Stimulated activated CD8-positive, alpha-beta memory T cell treated with anti-CD3 and anti-CD28 coated beads, Interleukin-4, amount 100 ng/mL, for 48 hours (primary cell): ENCODE measurements at regions not wholly inside any gene's neighbourhood (a gene's known extent, or its start where the extent isn't known, plus 50 kb on each side); places are given as distances from the start of the nearest gene placed in this dataset.

ENCODE experiments used
- DNase-seq: peaks from one replicate; pipeline ENCODE4 v3.0.0-alpha.2; 2020

GRCh38 chr10:6305401-6306321 lies 102.9 kb downstream of the PFKFB3 start:
- no peak for DNase-seq

- DNase-seq, result no peak
Observed at GRCh38 chr10:6306917-6307316, 104.2 kb downstream of the PFKFB3 start.

- DNase-seq, result no peak
Observed at GRCh38 chr10:6309816-6310215, 107.1 kb downstream of the PFKFB3 start.

GRCh38 chr10:6310977-6311376 lies 108.2 kb downstream of the PFKFB3 start:
- DNase-seq, result no peak

- no peak for DNase-seq
Observed at GRCh38 chr10:6311700-6312330, 109.1 kb downstream of the PFKFB3 start.

- no peak for DNase-seq
Observed at GRCh38 chr10:6312636-6313035, 109.9 kb downstream of the PFKFB3 start.

- no peak for DNase-seq
Observed at GRCh38 chr10:6313111-6313895, 110.6 kb downstream of the PFKFB3 start.

- no peak for DNase-seq
Observed at GRCh38 chr10:6314620-6315205, 112.0 kb downstream of the PFKFB3 start.

- no peak for DNase-seq
Observed at GRCh38 chr10:6319119-6319518, 116.4 kb downstream of the PFKFB3 start.

- no peak for DNase-seq
Observed at GRCh38 chr10:6320320-6321010, 117.7 kb downstream of the PFKFB3 start.

GRCh38 chr10:6321880-6322279 lies 119.1 kb downstream of the PFKFB3 start:
- no peak for DNase-seq

- no peak for DNase-seq
Observed at GRCh38 chr10:6322805-6323204, 120.1 kb downstream of the PFKFB3 start.

GRCh38 chr10:6327961-6328698 lies 125.4 kb downstream of the PFKFB3 start:
- no peak for DNase-seq

GRCh38 chr10:6328699-6329423 lies 126.1 kb downstream of the PFKFB3 start:
- DNase-seq, result no peak

- DNase-seq, result no peak
Observed at GRCh38 chr10:6333086-6333485, 130.4 kb downstream of the PFKFB3 start.

GRCh38 chr10:6333973-6334372 lies 131.2 kb downstream of the PFKFB3 start:
- no peak for DNase-seq

- DNase-seq, result no peak
Observed at GRCh38 chr10:6336016-6336415, 133.3 kb downstream of the PFKFB3 start.

- DNase-seq, result no peak
Observed at GRCh38 chr10:6337382-6337781, 134.7 kb downstream of the PFKFB3 start.

- no peak for DNase-seq
Observed at GRCh38 chr10:6338361-6338760, 135.6 kb downstream of the PFKFB3 start.

- DNase-seq, result no peak
Observed at GRCh38 chr10:6339891-6340290, 137.2 kb downstream of the PFKFB3 start.

- no peak for DNase-seq
Observed at GRCh38 chr10:6342096-6342685, 139.5 kb downstream of the PFKFB3 start.
